ES-I3 (cell line): ENCODE measurements at regions not wholly inside any gene's neighbourhood (a gene's known extent, or its start where the extent isn't known, plus 50 kb on each side); places are given as distances from the start of the nearest gene placed in this dataset.

ENCODE experiments used
- H3K36me3 ChIP-seq: 2 replicates; pipeline ENCODE4 v1.6.1; 2013; ENCODE audit warnings: mild to moderate bottlenecking, low read length, control low read depth, moderate library complexity; ENCODE audit not compliant: insufficient read depth
- H3K4me1 ChIP-seq: 2 replicates; pipeline ENCODE4 v1.6.1; 2013; ENCODE audit warnings: mild to moderate bottlenecking, control low read depth, low read length; ENCODE audit not compliant: insufficient read depth
- H3K9ac ChIP-seq: 2 replicates; pipeline ENCODE4 v1.6.1; 2013; ENCODE audit warnings: low read depth, mild to moderate bottlenecking, low read length, moderate library complexity
- H3K9me3 ChIP-seq: 2 replicates; pipeline ENCODE4 v1.6.1; 2013; ENCODE audit warnings: mild to moderate bottlenecking, low read length, moderate library complexity; ENCODE audit not compliant: control insufficient read depth, insufficient read depth

GRCh38 chr11:104275992-104276391 is 112.0 kb upstream of the PDGFD start:
- Histone ChIP-seq H3K36me3 (no peaks in the 10 kb centered on the region), H3K9ac (no peak overlapping the region), H3K9me3 (no peaks in the 10 kb centered on the region), H3K4me1 (peaks cover 5% of the 10 kb centered on the region; the same call in 1 of the 2 replicates)

- H3K9me3 ChIP-seq, result no peaks in the 10 kb centered on the region
- no peaks in the 10 kb centered on the region for H3K4me1 ChIP-seq
- no peak overlapping the region for H3K9ac ChIP-seq
- no peaks in the 10 kb centered on the region for H3K36me3 ChIP-seq
Measured at GRCh38 chr11:104260456-104260855, 96.5 kb upstream of the PDGFD start.

- Histone ChIP-seq H3K36me3 (no peaks in the 10 kb centered on the region), H3K9me3 (no peaks in the 10 kb centered on the region), H3K9ac (no peak overlapping the region), H3K4me1 (no peaks in the 10 kb centered on the region)
Measured at GRCh38 chr11:104259121-104259610, 95.2 kb upstream of the PDGFD start.

DNA sequence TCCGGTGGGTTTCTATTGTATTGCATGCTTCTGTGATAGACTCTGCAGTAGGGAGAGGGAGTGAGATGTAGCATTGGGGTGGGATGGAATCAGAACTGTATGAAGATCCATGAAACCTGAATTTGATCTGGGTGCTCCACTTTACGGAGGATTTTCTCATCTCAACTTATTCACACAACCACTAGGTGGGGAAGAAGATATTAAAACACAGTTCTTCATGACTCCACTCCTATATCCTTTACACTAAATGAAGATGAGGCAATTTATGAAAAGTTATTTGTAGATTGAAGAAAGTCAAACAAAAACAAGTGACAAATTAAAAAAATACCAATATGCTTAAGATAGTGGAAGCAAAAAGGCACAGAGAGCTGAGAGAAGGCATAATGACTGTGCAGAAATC is 92.6 kb upstream of the PDGFD start:
- Histone ChIP-seq H3K4me1 (no peaks in the 10 kb centered on the region), H3K9me3 (no peaks in the 10 kb centered on the region), H3K36me3 (no peaks in the 10 kb centered on the region), H3K9ac (no peak overlapping the region)

- no peaks in the 10 kb centered on the region for H3K9me3 ChIP-seq
- H3K9ac ChIP-seq, result no peak overlapping the region
- no peaks in the 10 kb centered on the region for H3K4me1 ChIP-seq
- H3K36me3 ChIP-seq, result no peaks in the 10 kb centered on the region
Measured at GRCh38 chr11:104254347-104254746, 90.4 kb upstream of the PDGFD start.

- Histone ChIP-seq H3K4me1 (no peaks in the 10 kb centered on the region), H3K9ac (no peak overlapping the region), H3K9me3 (no peaks in the 10 kb centered on the region), H3K36me3 (no peaks in the 10 kb centered on the region)
Measured at GRCh38 chr11:104246590-104246989, 82.6 kb upstream of the PDGFD start.

- no peaks in the 10 kb centered on the region for H3K4me1 ChIP-seq
- no peaks in the 10 kb centered on the region for H3K9me3 ChIP-seq
- H3K9ac ChIP-seq, result no peak overlapping the region
- no peaks in the 10 kb centered on the region for H3K36me3 ChIP-seq
Measured at GRCh38 chr11:104238916-104239315, 75.0 kb upstream of the PDGFD start.

GRCh38 chr11:104225047-104225446 is 61.1 kb upstream of the PDGFD start:
- Histone ChIP-seq H3K9me3 (no peaks in the 10 kb centered on the region), H3K36me3 (no peaks in the 10 kb centered on the region), H3K4me1 (no peaks in the 10 kb centered on the region), H3K9ac (no peak overlapping the region)

DNA sequence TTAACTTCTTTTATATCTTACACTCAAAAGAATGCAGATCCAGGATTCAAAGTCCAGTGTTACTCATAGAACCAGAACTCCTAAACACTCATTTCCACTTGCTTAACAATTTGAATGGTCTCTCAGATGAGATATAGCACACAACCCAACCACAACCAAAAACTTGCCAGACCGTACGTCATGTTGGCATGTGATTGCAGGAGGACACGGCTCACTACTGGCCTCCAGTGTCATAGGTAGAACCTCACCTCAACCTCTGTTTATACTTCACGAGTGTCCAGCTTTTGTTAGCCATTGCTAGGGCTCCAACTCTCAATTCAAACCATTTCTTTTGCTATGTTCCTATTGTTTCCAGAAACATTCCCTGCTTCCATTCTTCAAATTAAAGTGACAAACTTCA is 58.5 kb upstream of the PDGFD start:
- no peak overlapping the region for H3K9ac ChIP-seq
- no peaks in the 10 kb centered on the region for H3K9me3 ChIP-seq
- H3K36me3 ChIP-seq, result no peaks in the 10 kb centered on the region
- H3K4me1 ChIP-seq, result no peaks in the 10 kb centered on the region

GRCh38 chr11:104221455-104221854 is 57.5 kb upstream of the PDGFD start:
- Histone ChIP-seq H3K36me3 (no peaks in the 10 kb centered on the region), H3K4me1 (no peaks in the 10 kb centered on the region), H3K9me3 (no peaks in the 10 kb centered on the region), H3K9ac (no peak overlapping the region)

DNA sequence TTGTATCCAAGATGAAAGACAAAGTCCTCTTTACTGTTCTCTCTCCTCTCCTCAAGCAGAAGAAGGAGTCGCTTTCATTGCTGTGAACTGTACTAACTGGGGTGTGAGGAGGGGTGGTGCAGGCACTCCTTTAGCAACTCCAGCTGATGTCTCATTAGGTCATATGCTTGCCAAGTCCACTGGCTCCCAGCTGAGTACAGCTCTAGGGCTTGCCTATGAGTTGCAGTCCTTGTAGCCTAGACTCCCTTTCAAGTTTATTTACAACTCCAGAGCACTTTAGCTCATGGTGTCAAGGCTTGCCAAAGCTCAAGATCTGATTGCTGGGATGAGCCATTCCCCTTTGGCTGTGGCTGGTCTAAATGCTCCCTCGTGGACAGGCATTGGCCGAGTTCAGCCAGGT is 55.1 kb upstream of the PDGFD start:
- H3K9ac ChIP-seq, result no peak overlapping the region
- no peaks in the 10 kb centered on the region for H3K9me3 ChIP-seq
- H3K36me3 ChIP-seq, result no peaks in the 10 kb centered on the region
- no peaks in the 10 kb centered on the region for H3K4me1 ChIP-seq

DNA sequence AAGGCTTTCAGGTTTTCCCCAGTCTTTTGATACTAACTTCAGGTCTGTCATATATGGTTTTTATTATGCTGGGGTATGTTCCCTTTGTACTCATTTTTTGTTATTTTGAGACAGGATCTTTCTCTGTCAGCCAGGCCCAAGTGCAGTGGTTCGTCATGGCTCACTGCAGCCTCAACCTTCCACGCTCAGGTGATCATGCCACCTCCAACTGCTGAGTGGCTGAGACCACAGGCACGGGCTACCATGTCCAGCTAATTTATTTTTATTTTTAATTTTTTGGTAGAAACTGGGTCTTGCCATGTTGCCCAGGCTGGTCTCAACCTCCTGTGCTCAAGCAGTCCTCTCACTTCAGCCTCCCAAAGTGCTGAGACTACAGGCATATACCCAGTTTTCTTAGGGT is 50.6 kb upstream of the PDGFD start:
- Histone ChIP-seq H3K4me1 (no peaks in the 10 kb centered on the region), H3K9ac (no peak overlapping the region), H3K36me3 (no peaks in the 10 kb centered on the region), H3K9me3 (no peaks in the 10 kb centered on the region)
